Panc1 (cell line): ENCODE measurements at regions not wholly inside any gene's neighbourhood (a gene's known extent, or its start where the extent isn't known, plus 50 kb on each side); places are given as distances from the start of the nearest gene placed in this dataset.

Experiments
- ATAC-seq: fragments of 200-7000 bp; cut with Tn5 transposase; 2 replicates; pipeline ENCODE4 v1.9.1; 2020; ENCODE audit warnings: mild to moderate bottlenecking, moderate library complexity
- BruUV-seq: library from RNA; stranded (reverse); fragments of 400-500 nt; replicated peaks from 2 replicates; lab custom pipeline; 2021; lab: Mats Ljungman, UMichigan
- CTCF ChIA-PET: fragments of 300-600 bp; sonication (Branson Sonifier 250); formaldehyde crosslinking; loops from one replicate; lab custom pipeline; 2022; ENCODE audit warnings: antibody characterized with exemption; lab: Charles Lee
- POLR2A ChIA-PET: fragments of 300-600 bp; sonication (Branson Sonifier 250); formaldehyde crosslinking; loops from one replicate; lab custom pipeline; 2022; ENCODE audit warnings: antibody characterized with exemption; lab: Charles Lee
- DNase-seq: peaks from one replicate; pipeline ENCODE4 v3.0.0-alpha.2; 2010; ENCODE audit warnings: low read depth, low spot score
- H3K27ac ChIP-seq: 2 replicates; pipeline ENCODE4 v1.5.1; 2011; ENCODE audit warnings: mild to moderate bottlenecking, low read length, inconsistent platforms
- H3K27me3 ChIP-seq: fragments of 200-500 bp; sonication (Bioruptor generic); 2 replicates; pipeline ENCODE4 v1.6.0; 2014; ENCODE audit warnings: low read length, inconsistent platforms; ENCODE audit not compliant: control insufficient read depth, insufficient read depth
- H3K36me3 ChIP-seq: fragments of 200-500 bp; sonication (Bioruptor generic); 2 replicates; pipeline ENCODE4 v1.5.1; 2014; ENCODE audit warnings: inconsistent platforms, mild to moderate bottlenecking, low read length, moderate library complexity; ENCODE audit not compliant: control insufficient read depth, insufficient read depth
- H3K4me1 ChIP-seq: 2 replicates; pipeline ENCODE4 v1.5.1; 2011; ENCODE audit warnings: inconsistent platforms, mild to moderate bottlenecking, low read length, moderate library complexity; ENCODE audit not compliant: control insufficient read depth, insufficient read depth
- H3K4me3 ChIP-seq, 2 experiments: 2 replicates each; pipeline ENCODE4 v1.5.1; 2011 to 2012; ENCODE audit warnings: low read depth in 2 of 2, low read length in 2 of 2, mild to moderate bottlenecking in 2 of 2, inconsistent platforms in 1 of 2, moderate library complexity in 1 of 2
- H3K9me3 ChIP-seq: fragments of 200-500 bp; sonication (Bioruptor generic); 2 replicates; pipeline ENCODE4 v1.5.1; 2014; ENCODE audit warnings: low read depth, mild to moderate bottlenecking, inconsistent platforms, low read length, moderate library complexity; ENCODE audit not compliant: control insufficient read depth, insufficient read depth
- POLR2AphosphoS5 ChIP-seq: IDR thresholded peaks from 2 replicates; pipeline ENCODE4 v1.6.1; 2012; ENCODE audit warnings: mild to moderate bottlenecking, low read depth, low read length, moderate library complexity
- SIN3A ChIP-seq: IDR thresholded peaks from 2 replicates; pipeline ENCODE4 v1.6.1; 2012; ENCODE audit warnings: low read depth, mild to moderate bottlenecking, low read length, moderate library complexity, borderline replicate concordance; ENCODE audit not compliant: insufficient read depth
- TCF7L2 ChIP-seq: IDR thresholded peaks from 2 replicates; pipeline ENCODE4 v1.6.1; 2011; ENCODE audit warnings: mild to moderate bottlenecking, low read depth, low read length, inconsistent platforms
- in situ Hi-C: cut with HindIII; loops from 2 replicates; pipeline ENCODE4 v1.10.0; 2016; ENCODE audit warnings: low sequenced_read_pairs, low pct_unique_long_range_greater_than_20kb
- intact Hi-C: fragments of 100-400 bp; cut with micrococcal nuclease; formaldehyde crosslinking; loops from one replicate; pipeline ENCODE4 v1.10.0; 2022; ENCODE audit not compliant: unreplicated experiment
- TF ChIP-seq, protein P1 (sequence below), 2 experiments: IDR thresholded peaks; 2 replicates each; pipeline ENCODE4 v1.6.1; 2011 to 2012; ENCODE audit warnings: low read depth in 2 of 2, control low read depth in 1 of 2, low read length in 1 of 2, mild to moderate bottlenecking in 1 of 2, moderate library complexity in 1 of 2; ENCODE audit not compliant: insufficient read depth in 1 of 2
- TF ChIP-seq, protein P2 (sequence below): fragments of 450-650 bp; IDR thresholded peaks from 2 replicates; pipeline ENCODE4 v1.5.1; 2017; ENCODE audit warnings: mild to moderate bottlenecking

GRCh38 chr13:107834717-107835116 is 380.6 kb downstream of the LIG4 start:
- H3K27ac ChIP-seq = no peak overlapping the region
- no peaks in the 10 kb centered on the region for H3K27me3 ChIP-seq
- TF ChIP-seq, protein P1, sequence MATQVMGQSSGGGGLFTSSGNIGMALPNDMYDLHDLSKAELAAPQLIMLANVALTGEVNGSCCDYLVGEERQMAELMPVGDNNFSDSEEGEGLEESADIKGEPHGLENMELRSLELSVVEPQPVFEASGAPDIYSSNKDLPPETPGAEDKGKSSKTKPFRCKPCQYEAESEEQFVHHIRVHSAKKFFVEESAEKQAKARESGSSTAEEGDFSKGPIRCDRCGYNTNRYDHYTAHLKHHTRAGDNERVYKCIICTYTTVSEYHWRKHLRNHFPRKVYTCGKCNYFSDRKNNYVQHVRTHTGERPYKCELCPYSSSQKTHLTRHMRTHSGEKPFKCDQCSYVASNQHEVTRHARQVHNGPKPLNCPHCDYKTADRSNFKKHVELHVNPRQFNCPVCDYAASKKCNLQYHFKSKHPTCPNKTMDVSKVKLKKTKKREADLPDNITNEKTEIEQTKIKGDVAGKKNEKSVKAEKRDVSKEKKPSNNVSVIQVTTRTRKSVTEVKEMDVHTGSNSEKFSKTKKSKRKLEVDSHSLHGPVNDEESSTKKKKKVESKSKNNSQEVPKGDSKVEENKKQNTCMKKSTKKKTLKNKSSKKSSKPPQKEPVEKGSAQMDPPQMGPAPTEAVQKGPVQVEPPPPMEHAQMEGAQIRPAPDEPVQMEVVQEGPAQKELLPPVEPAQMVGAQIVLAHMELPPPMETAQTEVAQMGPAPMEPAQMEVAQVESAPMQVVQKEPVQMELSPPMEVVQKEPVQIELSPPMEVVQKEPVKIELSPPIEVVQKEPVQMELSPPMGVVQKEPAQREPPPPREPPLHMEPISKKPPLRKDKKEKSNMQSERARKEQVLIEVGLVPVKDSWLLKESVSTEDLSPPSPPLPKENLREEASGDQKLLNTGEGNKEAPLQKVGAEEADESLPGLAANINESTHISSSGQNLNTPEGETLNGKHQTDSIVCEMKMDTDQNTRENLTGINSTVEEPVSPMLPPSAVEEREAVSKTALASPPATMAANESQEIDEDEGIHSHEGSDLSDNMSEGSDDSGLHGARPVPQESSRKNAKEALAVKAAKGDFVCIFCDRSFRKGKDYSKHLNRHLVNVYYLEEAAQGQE (IDR thresholded peaks at IDR 0.05; ENCODE audit: insufficient read depth in 1 of 2, low read depth in 2 of 2, low read length in 1 of 2) = no peak
- TF ChIP-seq POLR2AphosphoS5 = no peak
- no peak for TF ChIP-seq SIN3A
- TF ChIP-seq, protein P2, sequence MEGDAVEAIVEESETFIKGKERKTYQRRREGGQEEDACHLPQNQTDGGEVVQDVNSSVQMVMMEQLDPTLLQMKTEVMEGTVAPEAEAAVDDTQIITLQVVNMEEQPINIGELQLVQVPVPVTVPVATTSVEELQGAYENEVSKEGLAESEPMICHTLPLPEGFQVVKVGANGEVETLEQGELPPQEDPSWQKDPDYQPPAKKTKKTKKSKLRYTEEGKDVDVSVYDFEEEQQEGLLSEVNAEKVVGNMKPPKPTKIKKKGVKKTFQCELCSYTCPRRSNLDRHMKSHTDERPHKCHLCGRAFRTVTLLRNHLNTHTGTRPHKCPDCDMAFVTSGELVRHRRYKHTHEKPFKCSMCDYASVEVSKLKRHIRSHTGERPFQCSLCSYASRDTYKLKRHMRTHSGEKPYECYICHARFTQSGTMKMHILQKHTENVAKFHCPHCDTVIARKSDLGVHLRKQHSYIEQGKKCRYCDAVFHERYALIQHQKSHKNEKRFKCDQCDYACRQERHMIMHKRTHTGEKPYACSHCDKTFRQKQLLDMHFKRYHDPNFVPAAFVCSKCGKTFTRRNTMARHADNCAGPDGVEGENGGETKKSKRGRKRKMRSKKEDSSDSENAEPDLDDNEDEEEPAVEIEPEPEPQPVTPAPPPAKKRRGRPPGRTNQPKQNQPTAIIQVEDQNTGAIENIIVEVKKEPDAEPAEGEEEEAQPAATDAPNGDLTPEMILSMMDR = no peak
- no peak for TF ChIP-seq TCF7L2
- no TSS peak for BruUV-seq
- DNase-seq (no peak), ATAC-seq (no peak)
- in situ Hi-C loops = no loop called here
- H3K4me1 ChIP-seq = no peaks in the 10 kb centered on the region
- POLR2A ChIA-PET = no interaction called here
- H3K4me3 ChIP-seq = no peak overlapping the region
- no peaks in the 10 kb centered on the region for H3K36me3 ChIP-seq
- intact Hi-C loops = no loop called here
- CTCF ChIA-PET = no interaction called here
- H3K9me3 ChIP-seq = no peaks in the 10 kb centered on the region

- ATAC-seq = no peak
- H3K4me1 ChIP-seq = no peaks in the 10 kb centered on the region
- POLR2A ChIA-PET = no interaction called here
- H3K27me3 ChIP-seq = no peaks in the 10 kb centered on the region
- no TSS peak for BruUV-seq
- no peak for TF ChIP-seq SIN3A
- no peak for TF ChIP-seq TCF7L2
- TF ChIP-seq POLR2AphosphoS5 = no peak
- TF ChIP-seq, protein P2 = no peak
- TF ChIP-seq, protein P1 (IDR thresholded peaks at IDR 0.05; ENCODE audit: insufficient read depth in 1 of 2, low read depth in 2 of 2, low read length in 1 of 2) = no peak
- H3K4me3 ChIP-seq = no peak overlapping the region
- intact Hi-C loops (no loop called here), in situ Hi-C loops (no loop called here)
- H3K9me3 ChIP-seq = no peaks in the 10 kb centered on the region
- DNase-seq = no peak
- CTCF ChIA-PET = no interaction called here
- no peak overlapping the region for H3K27ac ChIP-seq
- no peaks in the 10 kb centered on the region for H3K36me3 ChIP-seq
These were observed 381.1 kb downstream of the LIG4 start for GRCh38 chr13:107834281-107834680.
